Tibial nerve (tissue), 4 donors: ENCODE measurements at regions not wholly inside any gene's neighbourhood (a gene's known extent, or its start where the extent isn't known, plus 50 kb on each side); places are given as distances from the start of the nearest gene placed in this dataset.

Source experiments
- DNase-seq, 2 donors: peaks; one replicate each; pipeline ENCODE4 v3.0.0-alpha.2; 2019; ENCODE audit warnings: low spot score in 2 of 2
- H3K27ac ChIP-seq, 4 donors: fragments of 200-600 bp; sonication (generic) in 3 of 4; one replicate each; pipeline ENCODE4 v1.5.1; 2017 to 2019; ENCODE audit warnings: mild to moderate bottlenecking in 1 of 4
- H3K27me3 ChIP-seq, 2 donors: fragments of 200-600 bp; sonication (generic) in 1 of 2; one replicate each; pipeline versions ENCODE4 v1.5.1 to v1.6.0; 2017 to 2019
- H3K36me3 ChIP-seq, 3 donors: fragments of 200-600 bp; sonication (generic); one replicate each; pipeline ENCODE4 v1.5.1; 2018 to 2019
- H3K4me1 ChIP-seq, 4 donors: fragments of 200-600 bp; sonication (generic) in 3 of 4; one replicate each; pipeline ENCODE4 v1.5.1; 2017 to 2019
- H3K4me3 ChIP-seq, 4 donors: fragments of 200-600 bp; sonication (generic) in 3 of 4; one replicate each; pipeline ENCODE4 v1.5.1; 2017 to 2019; ENCODE audit warnings: mild to moderate bottlenecking in 1 of 4, moderate library complexity in 1 of 4
- H3K9me3 ChIP-seq, 4 donors: fragments of 200-600 bp; sonication (generic) in 3 of 4; one replicate each; pipeline ENCODE4 v1.5.1; 2017 to 2019
- CTCF ChIP-seq, 5 experiments: fragments of 200-600 bp in 3 of 5; fragments of 450-650 bp in 2 of 5; sonication (generic) in 3 of 5; IDR thresholded peaks; one replicate each; pipeline ENCODE4 v1.5.1; 2016 to 2019; ENCODE audit warnings: antibody characterized with exemption in 5 of 5, mild to moderate bottlenecking in 3 of 5, moderate library complexity in 2 of 5
- EP300 ChIP-seq, 2 donors: sonication (generic); formaldehyde crosslinking; IDR thresholded peaks; one replicate each; pipeline ENCODE4 v1.6.1; 2017; ENCODE audit warnings: antibody characterized with exemption in 2 of 2, mild to moderate bottlenecking in 1 of 2
- POLR2A ChIP-seq, 2 donors: fragments of 450-650 bp; IDR thresholded peaks; one replicate each; pipeline ENCODE4 v1.6.1; 2017; ENCODE audit warnings: antibody characterized with exemption in 2 of 2, mild to moderate bottlenecking in 2 of 2, moderate library complexity in 2 of 2
- WGBS, 2 donors: methylation state at CpG; one replicate each; pipeline ENCODE4 v1.1.5; 2018; 5-methylcytosine and 5-hydroxymethylcytosine counted together

DNA sequence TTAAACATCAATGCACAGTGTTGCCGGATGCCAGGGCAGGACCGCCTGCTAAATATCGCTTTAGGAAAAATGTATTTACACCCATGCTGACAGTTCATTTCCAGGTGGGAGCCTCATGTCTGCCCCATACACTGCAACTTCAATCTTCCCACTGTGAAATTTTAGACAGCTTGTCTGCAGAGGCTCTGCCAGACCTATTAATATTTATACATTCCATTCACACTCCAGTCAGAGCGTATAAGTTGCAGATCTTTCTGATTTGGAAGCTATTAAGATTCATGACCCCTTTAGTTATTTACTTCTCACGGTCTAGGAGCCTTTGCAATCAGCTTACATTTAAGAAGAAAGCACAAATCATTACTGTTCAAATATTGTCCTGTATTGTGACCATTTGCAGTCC lies 357.4 kb downstream of the ATP23 start:
- Histone ChIP-seq H3K9me3 (no peaks in the 10 kb centered on the region), H3K36me3 (no peaks in the 10 kb centered on the region), H3K4me3 (no peak overlapping the region), H3K27ac (no peak overlapping the region), H3K4me1 (no peaks in the 10 kb centered on the region), H3K27me3 (no peaks in the 10 kb centered on the region)
- TF ChIP-seq POLR2A (IDR thresholded peaks at IDR 0.05) (no peak), CTCF (IDR thresholded peaks at IDR 0.05) (no peak), EP300 (IDR thresholded peaks at IDR 0.05) (no peak)
- no peak for DNase-seq
- 69 to 79% methylated on average over 5 of the region's 5 CpGs for WGBS, 2 donors

- no peak for DNase-seq
- no peak for TF ChIP-seq EP300 (IDR thresholded peaks at IDR 0.05)
- TF ChIP-seq POLR2A (IDR thresholded peaks at IDR 0.05): no peak
- TF ChIP-seq CTCF (IDR thresholded peaks at IDR 0.05): no peak
- H3K36me3 ChIP-seq: no peaks in the 10 kb centered on the region
- no peak overlapping the region for H3K27ac ChIP-seq
- no peaks in the 10 kb centered on the region for H3K27me3 ChIP-seq
- no peaks in the 10 kb centered on the region for H3K9me3 ChIP-seq
- H3K4me3 ChIP-seq: no peak overlapping the region
- H3K4me1 ChIP-seq: no peaks in the 10 kb centered on the region
Measured at GRCh38 chr12:58299371-58299770, 358.0 kb downstream of the ATP23 start.

- Histone ChIP-seq H3K36me3 (no peaks in the 10 kb centered on the region), H3K27ac (no peak overlapping the region), H3K4me3 (no peak overlapping the region), H3K27me3 (no peaks in the 10 kb centered on the region), H3K4me1 (no peaks in the 10 kb centered on the region), H3K9me3 (no peaks in the 10 kb centered on the region)
- no peak for TF ChIP-seq POLR2A (IDR thresholded peaks at IDR 0.05)
- TF ChIP-seq EP300 (IDR thresholded peaks at IDR 0.05): no peak
- no peak for TF ChIP-seq CTCF (IDR thresholded peaks at IDR 0.05)
- DNase-seq: no peak
- 83 to 89% methylated on average over 8 of the region's 8 CpGs for WGBS, 2 donors
Measured at GRCh38 chr12:58301038-58301729, 359.8 kb downstream of the ATP23 start.

DNA sequence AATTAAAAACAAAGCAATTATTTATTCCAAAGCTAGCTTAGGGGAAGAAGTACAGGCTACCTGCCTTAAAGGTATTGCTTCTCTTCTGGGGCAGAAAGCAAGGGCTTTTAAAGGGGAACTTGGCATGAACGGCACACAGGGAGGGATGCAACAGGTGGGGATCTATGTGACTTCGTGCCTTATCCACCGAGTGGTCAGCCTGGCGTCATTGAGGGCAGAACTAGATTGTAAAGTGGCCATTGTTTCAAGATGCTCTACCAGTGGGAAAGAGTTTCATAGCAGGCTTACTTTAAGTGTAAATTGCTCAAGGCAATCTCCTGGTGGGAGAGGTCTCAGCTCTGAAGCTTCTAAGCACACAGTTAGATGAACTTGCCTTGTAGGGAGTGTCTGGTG lies 360.4 kb downstream of the ATP23 start:
- Histone ChIP-seq H3K27me3 (no peaks in the 10 kb centered on the region), H3K27ac (no peak overlapping the region), H3K4me1 (no peaks in the 10 kb centered on the region), H3K4me3 (no peak overlapping the region), H3K9me3 (peaks cover 0 to 3% (median 0%) of the 10 kb centered on the region in 4 donors), H3K36me3 (no peaks in the 10 kb centered on the region)
- 66 to 76% methylated on average over 4 of the region's 4 CpGs for WGBS, 2 donors
- TF ChIP-seq CTCF (IDR thresholded peaks at IDR 0.05): no peak
- no peak for TF ChIP-seq EP300 (IDR thresholded peaks at IDR 0.05)
- TF ChIP-seq POLR2A (IDR thresholded peaks at IDR 0.05): no peak
- DNase-seq: no peak

DNA sequence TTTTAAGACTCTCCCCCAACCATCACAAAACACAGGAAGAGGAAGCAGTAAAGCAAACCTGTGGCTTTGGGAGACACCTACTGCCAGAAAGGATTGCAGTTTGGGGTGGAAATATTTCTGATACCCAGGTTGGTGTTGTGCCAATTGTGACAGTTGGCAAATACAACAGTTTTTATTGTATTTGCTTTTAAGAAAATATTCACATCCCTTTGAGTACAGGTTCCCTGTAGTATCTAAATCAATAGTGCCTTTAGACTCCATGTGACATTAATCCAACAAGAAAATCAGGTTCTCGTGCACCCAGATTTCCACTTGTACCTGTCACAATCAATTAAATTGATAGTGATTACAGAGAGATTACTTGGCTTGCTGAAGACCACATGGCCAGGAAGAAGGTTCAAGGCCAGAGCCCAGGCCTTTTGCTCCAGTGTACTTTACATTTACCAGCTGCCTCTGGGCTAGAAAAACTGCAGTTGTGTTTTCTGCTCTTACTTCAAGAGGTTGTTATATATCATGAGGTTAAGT lies 361.2 kb downstream of the ATP23 start:
- H3K4me1 ChIP-seq: no peaks in the 10 kb centered on the region
- WGBS, 2 donors: 85 to 96% methylated on average over 1 of the region's 1 CpG
- DNase-seq: no peak
- H3K9me3 ChIP-seq: peaks cover 0 to 12% (median 0%) of the 10 kb centered on the region in 4 donors
- no peaks in the 10 kb centered on the region for H3K36me3 ChIP-seq
- H3K27me3 ChIP-seq: no peaks in the 10 kb centered on the region
- TF ChIP-seq CTCF (IDR thresholded peaks at IDR 0.05): no peak
- no peak for TF ChIP-seq POLR2A (IDR thresholded peaks at IDR 0.05)
- TF ChIP-seq EP300 (IDR thresholded peaks at IDR 0.05): no peak
- no peak overlapping the region for H3K27ac ChIP-seq
- H3K4me3 ChIP-seq: no peak overlapping the region
